GM23338 (cell line): ENCODE measurements at regions not wholly inside any gene's neighbourhood (a gene's known extent, or its start where the extent isn't known, plus 50 kb on each side); places are given as distances from the start of the nearest gene placed in this dataset.

Experiments used
- ATAC-seq: fragments of 200-7000 bp; cut with Tn5 transposase; 3 replicates; pipeline ENCODE4 v1.9.1; 2020
- DNase-seq: peaks from one replicate; pipeline ENCODE4 v3.0.0-alpha.2; 2015; ENCODE audit warnings: low spot score
- H2AFZ ChIP-seq: fragments of 200-600 bp; sonication (generic); 2 replicates; pipeline ENCODE4 v1.8.0; 2016; ENCODE audit warnings: antibody characterized with exemption, mild to moderate bottlenecking, moderate library complexity
- H3F3A ChIP-seq: fragments of 200-600 bp; sonication (generic); replicated peaks from 2 replicates; pipeline ENCODE4 v1.8.0; 2017; ENCODE audit warnings: antibody characterized with exemption, mixed run types, low read depth
- H3K27ac ChIP-seq: fragments of 200-600 bp; sonication (generic); 2 replicates; pipeline ENCODE4 v1.6.1; 2016; ENCODE audit warnings: low read depth
- H3K27me3 ChIP-seq: fragments of 200-600 bp; sonication (generic); 2 replicates; pipeline ENCODE4 v1.8.0; 2016; ENCODE audit warnings: mild to moderate bottlenecking, mixed run types, moderate library complexity; ENCODE audit not compliant: insufficient read depth
- H3K36me3 ChIP-seq: fragments of 200-600 bp; sonication (generic); 2 replicates; pipeline ENCODE4 v1.8.0; 2016; ENCODE audit warnings: mild to moderate bottlenecking; ENCODE audit not compliant: insufficient read depth
- H3K4me1 ChIP-seq: fragments of 200-600 bp; sonication (generic); 2 replicates; pipeline ENCODE4 v1.8.0; 2016; ENCODE audit warnings: mild to moderate bottlenecking, moderate library complexity; ENCODE audit not compliant: insufficient read depth
- H3K4me2 ChIP-seq: fragments of 200-600 bp; sonication (generic); 2 replicates; pipeline ENCODE4 v1.7.1; 2017; ENCODE audit warnings: mixed run types
- H3K4me3 ChIP-seq: fragments of 200-600 bp; sonication (generic); 2 replicates; pipeline ENCODE4 v1.6.1; 2016; ENCODE audit warnings: mixed run types
- H3K79me2 ChIP-seq: fragments of 200-600 bp; sonication (generic); replicated peaks from 2 replicates; pipeline ENCODE4 v1.8.0; 2017; ENCODE audit warnings: mild to moderate bottlenecking; ENCODE audit not compliant: insufficient read depth
- H3K9me2 ChIP-seq: fragments of 200-600 bp; sonication (generic); 2 replicates; pipeline ENCODE4 v1.8.0; 2017; ENCODE audit not compliant: insufficient read depth
- H4K20me1 ChIP-seq: fragments of 200-600 bp; sonication (generic); replicated peaks from 2 replicates; pipeline ENCODE4 v1.8.0; 2017; ENCODE audit warnings: mild to moderate bottlenecking; ENCODE audit not compliant: insufficient read depth
- H3K27ac Mint-ChIP-seq: 2 replicates; pipeline ENCODE4 v1.8.0; 2020; ENCODE audit warnings: inconsistent platforms, mild to moderate bottlenecking, moderate library complexity, mixed read lengths
- H3K27me3 Mint-ChIP-seq: 3 replicates; pipeline ENCODE4 v1.8.0; 2022; ENCODE audit warnings: low read depth, mild to moderate bottlenecking, moderate library complexity, mixed read lengths, inconsistent platforms; ENCODE audit not compliant: insufficient read depth, poor library complexity
- H3K36me3 Mint-ChIP-seq: 3 replicates; pipeline ENCODE4 v1.8.0; 2021; ENCODE audit warnings: low read depth, mild to moderate bottlenecking, inconsistent platforms, moderate library complexity, mixed read lengths
- H3K4me1 Mint-ChIP-seq: 3 replicates; pipeline ENCODE4 v1.8.0; 2020; ENCODE audit warnings: mild to moderate bottlenecking, inconsistent platforms, mixed read lengths
- H3K4me3 Mint-ChIP-seq: 3 replicates; pipeline ENCODE4 v1.8.0; 2021; ENCODE audit warnings: moderate library complexity, mild to moderate bottlenecking, inconsistent platforms, mixed read lengths
- H3K9me3 Mint-ChIP-seq: 3 replicates; pipeline ENCODE4 v1.8.0; 2020; ENCODE audit warnings: moderate library complexity, mild to moderate bottlenecking, inconsistent platforms, mixed read lengths
- CREB1 ChIP-seq: fragments of 250-450 bp; sonication (Bioruptor Pico); IDR thresholded peaks from 2 replicates; pipeline ENCODE4 v1.5.0; 2020; ENCODE audit warnings: low read depth, mild to moderate bottlenecking, moderate library complexity
- CTCF ChIP-seq, 2 experiments: fragments of 200-600 bp in 1 of 2; sonication (generic) in 1 of 2; conservative IDR thresholded peaks; 2 replicates each; pipeline versions ENCODE4 v1.5.1 to v1.6.1; 2016 to 2017; ENCODE audit warnings: antibody characterized with exemption in 2 of 2, low read depth in 2 of 2, mild to moderate bottlenecking in 2 of 2, moderate library complexity in 1 of 2
- ETS1 ChIP-seq: IDR thresholded peaks from 2 replicates; pipeline ENCODE4 v1.6.1; 2016; ENCODE audit warnings: antibody characterized with exemption
- EZH2 ChIP-seq: fragments of 200-600 bp; sonication (generic); IDR thresholded peaks from one replicate; pipeline ENCODE4 v1.8.0; 2017; ENCODE audit warnings: antibody characterized with exemption, mild to moderate bottlenecking, low read depth; ENCODE audit not compliant: unreplicated experiment
- EZH2phosphoT487 ChIP-seq: fragments of 200-600 bp; sonication (generic); IDR thresholded peaks from one replicate; pipeline ENCODE4 v1.8.1; 2018; ENCODE audit warnings: antibody characterized with exemption; ENCODE audit not compliant: unreplicated experiment
- JUNB ChIP-seq: IDR thresholded peaks from one replicate; pipeline ENCODE4 v1.6.1; 2016; ENCODE audit warnings: antibody characterized with exemption; ENCODE audit not compliant: unreplicated experiment
- NANOG ChIP-seq: IDR thresholded peaks from 2 replicates; pipeline ENCODE4 v1.6.1; 2016; ENCODE audit warnings: antibody characterized with exemption, borderline replicate concordance
- POLR2AphosphoS5 ChIP-seq: IDR thresholded peaks from 2 replicates; pipeline ENCODE4 v1.6.1; 2016; ENCODE audit warnings: antibody characterized with exemption, low read depth
- STAT1 ChIP-seq: IDR thresholded peaks from one replicate; pipeline ENCODE4 v1.6.1; 2016; ENCODE audit warnings: antibody characterized with exemption; ENCODE audit not compliant: unreplicated experiment
- ZNF114 ChIP-seq: fragments of 250-450 bp; sonication (Bioruptor Pico); IDR thresholded peaks from 2 replicates; pipeline ENCODE4 v1.5.0; 2020; ENCODE audit warnings: mild to moderate bottlenecking, moderate library complexity
- ZNF331 ChIP-seq: fragments of 250-450 bp; sonication (Bioruptor Pico); IDR thresholded peaks from 2 replicates; pipeline ENCODE4 v1.5.0; 2020; ENCODE audit warnings: low read depth, mild to moderate bottlenecking, moderate library complexity
- TF ChIP-seq, protein P1 (sequence below): fragments of 250-450 bp; sonication (Bioruptor Pico); IDR thresholded peaks from 2 replicates; pipeline ENCODE4 v1.5.0; 2020; ENCODE audit warnings: mild to moderate bottlenecking, moderate library complexity
- TF ChIP-seq, protein P2 (sequence below): IDR thresholded peaks from one replicate; pipeline ENCODE4 v1.6.1; 2018; ENCODE audit warnings: antibody characterized with exemption; ENCODE audit not compliant: unreplicated experiment

- no peak overlapping the region for H3K4me3 ChIP-seq
- peaks cover 8% of the 10 kb centered on the region for H3K4me1 Mint-ChIP-seq
- no peaks in the 10 kb centered on the region for H4K20me1 ChIP-seq
- peaks cover 4% of the 10 kb centered on the region for H3K27me3 Mint-ChIP-seq
- DNase-seq = no peak
- H3K4me3 Mint-ChIP-seq = no peak overlapping the region
- no peaks in the 10 kb centered on the region for H3K9me3 Mint-ChIP-seq
- H3K79me2 ChIP-seq = no peaks in the 10 kb centered on the region
- H3K9me2 ChIP-seq = 0 out of 2 replicates have a peak, but pooled peaks cover 8% of the 10 kb centered on the region
- no peak overlapping the region for H2AFZ ChIP-seq
- no peaks in the 10 kb centered on the region for H3K27me3 ChIP-seq
- no peak overlapping the region for H3K27ac ChIP-seq
- ATAC-seq = no peak
- TF ChIP-seq, protein P1, sequence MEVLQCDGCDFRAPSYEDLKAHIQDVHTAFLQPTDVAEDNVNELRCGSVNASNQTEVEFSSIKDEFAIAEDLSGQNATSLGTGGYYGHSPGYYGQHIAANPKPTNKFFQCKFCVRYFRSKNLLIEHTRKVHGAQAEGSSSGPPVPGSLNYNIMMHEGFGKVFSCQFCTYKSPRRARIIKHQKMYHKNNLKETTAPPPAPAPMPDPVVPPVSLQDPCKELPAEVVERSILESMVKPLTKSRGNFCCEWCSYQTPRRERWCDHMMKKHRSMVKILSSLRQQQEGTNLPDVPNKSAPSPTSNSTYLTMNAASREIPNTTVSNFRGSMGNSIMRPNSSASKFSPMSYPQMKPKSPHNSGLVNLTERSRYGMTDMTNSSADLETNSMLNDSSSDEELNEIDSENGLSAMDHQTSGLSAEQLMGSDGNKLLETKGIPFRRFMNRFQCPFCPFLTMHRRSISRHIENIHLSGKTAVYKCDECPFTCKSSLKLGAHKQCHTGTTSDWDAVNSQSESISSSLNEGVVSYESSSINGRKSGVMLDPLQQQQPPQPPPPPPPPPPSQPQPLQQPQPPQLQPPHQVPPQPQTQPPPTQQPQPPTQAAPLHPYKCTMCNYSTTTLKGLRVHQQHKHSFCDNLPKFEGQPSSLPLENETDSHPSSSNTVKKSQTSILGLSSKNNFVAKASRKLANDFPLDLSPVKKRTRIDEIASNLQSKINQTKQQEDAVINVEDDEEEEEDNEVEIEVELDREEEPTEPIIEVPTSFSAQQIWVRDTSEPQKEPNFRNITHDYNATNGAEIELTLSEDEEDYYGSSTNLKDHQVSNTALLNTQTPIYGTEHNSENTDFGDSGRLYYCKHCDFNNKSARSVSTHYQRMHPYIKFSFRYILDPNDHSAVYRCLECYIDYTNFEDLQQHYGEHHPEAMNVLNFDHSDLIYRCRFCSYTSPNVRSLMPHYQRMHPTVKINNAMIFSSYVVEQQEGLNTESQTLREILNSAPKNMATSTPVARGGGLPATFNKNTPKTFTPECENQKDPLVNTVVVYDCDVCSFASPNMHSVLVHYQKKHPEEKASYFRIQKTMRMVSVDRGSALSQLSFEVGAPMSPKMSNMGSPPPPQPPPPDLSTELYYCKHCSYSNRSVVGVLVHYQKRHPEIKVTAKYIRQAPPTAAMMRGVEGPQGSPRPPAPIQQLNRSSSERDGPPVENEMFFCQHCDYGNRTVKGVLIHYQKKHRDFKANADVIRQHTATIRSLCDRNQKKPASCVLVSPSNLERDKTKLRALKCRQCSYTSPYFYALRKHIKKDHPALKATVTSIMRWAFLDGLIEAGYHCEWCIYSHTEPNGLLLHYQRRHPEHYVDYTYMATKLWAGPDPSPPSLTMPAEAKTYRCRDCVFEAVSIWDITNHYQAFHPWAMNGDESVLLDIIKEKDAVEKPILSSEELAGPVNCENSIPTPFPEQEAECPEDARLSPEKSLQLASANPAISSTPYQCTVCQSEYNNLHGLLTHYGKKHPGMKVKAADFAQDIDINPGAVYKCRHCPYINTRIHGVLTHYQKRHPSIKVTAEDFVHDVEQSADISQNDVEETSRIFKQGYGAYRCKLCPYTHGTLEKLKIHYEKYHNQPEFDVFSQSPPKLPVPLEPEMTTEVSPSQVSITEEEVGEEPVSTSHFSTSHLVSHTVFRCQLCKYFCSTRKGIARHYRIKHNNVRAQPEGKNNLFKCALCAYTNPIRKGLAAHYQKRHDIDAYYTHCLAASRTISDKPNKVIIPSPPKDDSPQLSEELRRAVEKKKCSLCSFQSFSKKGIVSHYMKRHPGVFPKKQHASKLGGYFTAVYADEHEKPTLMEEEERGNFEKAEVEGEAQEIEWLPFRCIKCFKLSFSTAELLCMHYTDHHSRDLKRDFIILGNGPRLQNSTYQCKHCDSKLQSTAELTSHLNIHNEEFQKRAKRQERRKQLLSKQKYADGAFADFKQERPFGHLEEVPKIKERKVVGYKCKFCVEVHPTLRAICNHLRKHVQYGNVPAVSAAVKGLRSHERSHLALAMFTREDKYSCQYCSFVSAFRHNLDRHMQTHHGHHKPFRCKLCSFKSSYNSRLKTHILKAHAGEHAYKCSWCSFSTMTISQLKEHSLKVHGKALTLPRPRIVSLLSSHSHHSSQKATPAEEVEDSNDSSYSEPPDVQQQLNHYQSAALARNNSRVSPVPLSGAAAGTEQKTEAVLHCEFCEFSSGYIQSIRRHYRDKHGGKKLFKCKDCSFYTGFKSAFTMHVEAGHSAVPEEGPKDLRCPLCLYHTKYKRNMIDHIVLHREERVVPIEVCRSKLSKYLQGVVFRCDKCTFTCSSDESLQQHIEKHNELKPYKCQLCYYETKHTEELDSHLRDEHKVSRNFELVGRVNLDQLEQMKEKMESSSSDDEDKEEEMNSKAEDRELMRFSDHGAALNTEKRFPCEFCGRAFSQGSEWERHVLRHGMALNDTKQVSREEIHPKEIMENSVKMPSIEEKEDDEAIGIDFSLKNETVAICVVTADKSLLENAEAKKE (CRISPR knock-in tag) = no peak
- no peak for TF ChIP-seq ETS1
- no peak for TF ChIP-seq ZNF114 (CRISPR knock-in tag)
- TF ChIP-seq STAT1 = no peak
- no peak for TF ChIP-seq CTCF (conservative IDR thresholded peaks at IDR 0.05; ENCODE audit: low read depth in 2 of 2)
- no peak for TF ChIP-seq JUNB
- TF ChIP-seq, protein P2, sequence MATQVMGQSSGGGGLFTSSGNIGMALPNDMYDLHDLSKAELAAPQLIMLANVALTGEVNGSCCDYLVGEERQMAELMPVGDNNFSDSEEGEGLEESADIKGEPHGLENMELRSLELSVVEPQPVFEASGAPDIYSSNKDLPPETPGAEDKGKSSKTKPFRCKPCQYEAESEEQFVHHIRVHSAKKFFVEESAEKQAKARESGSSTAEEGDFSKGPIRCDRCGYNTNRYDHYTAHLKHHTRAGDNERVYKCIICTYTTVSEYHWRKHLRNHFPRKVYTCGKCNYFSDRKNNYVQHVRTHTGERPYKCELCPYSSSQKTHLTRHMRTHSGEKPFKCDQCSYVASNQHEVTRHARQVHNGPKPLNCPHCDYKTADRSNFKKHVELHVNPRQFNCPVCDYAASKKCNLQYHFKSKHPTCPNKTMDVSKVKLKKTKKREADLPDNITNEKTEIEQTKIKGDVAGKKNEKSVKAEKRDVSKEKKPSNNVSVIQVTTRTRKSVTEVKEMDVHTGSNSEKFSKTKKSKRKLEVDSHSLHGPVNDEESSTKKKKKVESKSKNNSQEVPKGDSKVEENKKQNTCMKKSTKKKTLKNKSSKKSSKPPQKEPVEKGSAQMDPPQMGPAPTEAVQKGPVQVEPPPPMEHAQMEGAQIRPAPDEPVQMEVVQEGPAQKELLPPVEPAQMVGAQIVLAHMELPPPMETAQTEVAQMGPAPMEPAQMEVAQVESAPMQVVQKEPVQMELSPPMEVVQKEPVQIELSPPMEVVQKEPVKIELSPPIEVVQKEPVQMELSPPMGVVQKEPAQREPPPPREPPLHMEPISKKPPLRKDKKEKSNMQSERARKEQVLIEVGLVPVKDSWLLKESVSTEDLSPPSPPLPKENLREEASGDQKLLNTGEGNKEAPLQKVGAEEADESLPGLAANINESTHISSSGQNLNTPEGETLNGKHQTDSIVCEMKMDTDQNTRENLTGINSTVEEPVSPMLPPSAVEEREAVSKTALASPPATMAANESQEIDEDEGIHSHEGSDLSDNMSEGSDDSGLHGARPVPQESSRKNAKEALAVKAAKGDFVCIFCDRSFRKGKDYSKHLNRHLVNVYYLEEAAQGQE = no peak
- TF ChIP-seq CREB1 (CRISPR knock-in tag) = no peak
- no peak for TF ChIP-seq EZH2phosphoT487
- TF ChIP-seq EZH2 = no peak
- TF ChIP-seq ZNF331 (CRISPR knock-in tag) = no peak
- TF ChIP-seq POLR2AphosphoS5 = no peak
- TF ChIP-seq NANOG = no peak
- no peaks in the 10 kb centered on the region; the same call in 2 of the 3 replicates for H3K36me3 Mint-ChIP-seq
- H3K4me2 ChIP-seq = no peak overlapping the region
- no peak overlapping the region for H3K27ac Mint-ChIP-seq
- peaks cover 6% of the 10 kb centered on the region; the same call in 1 of the 2 replicates for H3K4me1 ChIP-seq
- H3K36me3 ChIP-seq = no peaks in the 10 kb centered on the region
- no peaks in the 10 kb centered on the region for H3F3A ChIP-seq
Observed at GRCh38 chr5:71923755-71924154, 183.5 kb upstream of the MAP1B start.
